ENCODE measurements at regions not wholly inside any gene's neighbourhood (a gene's known extent, or its start where the extent isn't known, plus 50 kb on each side); places are given as distances from the start of the nearest gene placed in this dataset.

DNA sequence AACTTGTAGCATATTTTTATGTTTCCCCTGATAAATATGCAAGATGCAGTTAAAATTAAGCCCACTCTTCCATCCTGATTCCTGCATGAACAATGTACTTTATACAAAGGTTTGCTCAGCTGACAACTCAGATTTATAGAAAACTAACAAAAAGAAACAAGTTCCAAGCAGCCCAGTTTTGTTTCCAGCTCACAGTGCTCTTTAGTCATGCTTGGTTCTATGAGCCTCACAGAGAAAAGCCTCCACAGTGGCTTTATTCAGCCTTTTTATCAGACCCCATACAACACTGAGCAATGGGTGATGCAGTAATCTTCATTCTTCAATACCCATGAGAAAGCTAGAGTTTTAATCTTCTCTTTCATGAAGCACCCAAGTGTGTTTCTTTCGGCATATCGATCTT is 329.6 kb downstream of the SLCO4C1 start:
- no peak for ATAC-seq
- in situ Hi-C loops (cut with HindIII; ENCODE audit: low pct_unique_long_range_greater_than_20kb, low sequenced_read_pairs) = no loop called here
- CTCF ChIA-PET = no interaction called here

DNA sequence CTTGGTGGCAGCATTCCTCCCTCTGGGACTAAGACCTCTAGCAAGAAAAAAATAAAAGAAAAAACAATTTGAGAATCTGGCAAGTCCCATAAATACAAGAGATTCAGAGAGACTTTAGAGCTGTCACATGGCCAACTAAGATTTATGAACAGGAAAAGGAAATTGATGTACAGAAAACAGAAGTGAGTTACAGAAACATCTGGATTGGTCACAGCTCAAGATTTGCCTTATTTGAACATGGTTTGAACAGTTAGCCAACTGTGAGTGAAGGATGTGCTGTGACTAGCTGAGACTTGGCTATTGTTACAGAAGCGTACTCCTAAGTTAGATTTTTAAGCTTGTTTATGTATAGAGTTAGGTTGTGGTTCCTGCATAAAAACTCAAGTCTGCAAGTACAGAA is 340.2 kb downstream of the SLCO4C1 start:
- intact Hi-C loops (cut with micrococcal nuclease; ENCODE audit: unreplicated experiment) (no loop called here), in situ Hi-C loops (cut with HindIII; ENCODE audit: low pct_unique_long_range_greater_than_20kb, low sequenced_read_pairs) (no loop called here)
- no peaks in the 10 kb centered on the region for H3K4me1 ChIP-seq (ENCODE audit: control insufficient read depth, insufficient read depth, low read length)
- H3K27me3 ChIP-seq (ENCODE audit: control insufficient read depth, insufficient read depth, low read length) = no peaks in the 10 kb centered on the region
- no peak overlapping the region for H3K4me3 ChIP-seq (ENCODE audit: low read depth in 2 of 2, low read length in 2 of 2)
- ChIA-PET CTCF (no interaction called here), POLR2A (no interaction called here)
- BruUV-seq (replicated peaks) = no TSS peak
- no peak overlapping the region for H3K27ac ChIP-seq (ENCODE audit: low read length)
- DNase-seq (ENCODE audit: low read depth, low spot score) (no peak), ATAC-seq (no peak)
- H3K36me3 ChIP-seq (ENCODE audit: control insufficient read depth, insufficient read depth, low read length) = no peaks in the 10 kb centered on the region
- no peak for TF ChIP-seq POLR2AphosphoS5 (IDR thresholded peaks at IDR 0.05; ENCODE audit: low read depth, low read length)
- no peaks in the 10 kb centered on the region for H3K9me3 ChIP-seq (ENCODE audit: control insufficient read depth, insufficient read depth, low read depth, low read length)

More for the DNA sequence above, 329.6 kb downstream of the SLCO4C1 start:
- H3K27me3 ChIP-seq (ENCODE audit: control insufficient read depth, insufficient read depth, low read length) = no peaks in the 10 kb centered on the region
- H3K9me3 ChIP-seq (ENCODE audit: control insufficient read depth, insufficient read depth, low read depth, low read length) = no peaks in the 10 kb centered on the region
- H3K36me3 ChIP-seq (ENCODE audit: control insufficient read depth, insufficient read depth, low read length) = no peaks in the 10 kb centered on the region
- intact Hi-C loops (cut with micrococcal nuclease; ENCODE audit: unreplicated experiment) = no loop called here
- no peak for TF ChIP-seq CTCF (IDR thresholded peaks at IDR 0.05)
- no peak for TF ChIP-seq TCF7L2 (IDR thresholded peaks at IDR 0.05; ENCODE audit: low read depth, low read length)
- TF ChIP-seq, protein P1, sequence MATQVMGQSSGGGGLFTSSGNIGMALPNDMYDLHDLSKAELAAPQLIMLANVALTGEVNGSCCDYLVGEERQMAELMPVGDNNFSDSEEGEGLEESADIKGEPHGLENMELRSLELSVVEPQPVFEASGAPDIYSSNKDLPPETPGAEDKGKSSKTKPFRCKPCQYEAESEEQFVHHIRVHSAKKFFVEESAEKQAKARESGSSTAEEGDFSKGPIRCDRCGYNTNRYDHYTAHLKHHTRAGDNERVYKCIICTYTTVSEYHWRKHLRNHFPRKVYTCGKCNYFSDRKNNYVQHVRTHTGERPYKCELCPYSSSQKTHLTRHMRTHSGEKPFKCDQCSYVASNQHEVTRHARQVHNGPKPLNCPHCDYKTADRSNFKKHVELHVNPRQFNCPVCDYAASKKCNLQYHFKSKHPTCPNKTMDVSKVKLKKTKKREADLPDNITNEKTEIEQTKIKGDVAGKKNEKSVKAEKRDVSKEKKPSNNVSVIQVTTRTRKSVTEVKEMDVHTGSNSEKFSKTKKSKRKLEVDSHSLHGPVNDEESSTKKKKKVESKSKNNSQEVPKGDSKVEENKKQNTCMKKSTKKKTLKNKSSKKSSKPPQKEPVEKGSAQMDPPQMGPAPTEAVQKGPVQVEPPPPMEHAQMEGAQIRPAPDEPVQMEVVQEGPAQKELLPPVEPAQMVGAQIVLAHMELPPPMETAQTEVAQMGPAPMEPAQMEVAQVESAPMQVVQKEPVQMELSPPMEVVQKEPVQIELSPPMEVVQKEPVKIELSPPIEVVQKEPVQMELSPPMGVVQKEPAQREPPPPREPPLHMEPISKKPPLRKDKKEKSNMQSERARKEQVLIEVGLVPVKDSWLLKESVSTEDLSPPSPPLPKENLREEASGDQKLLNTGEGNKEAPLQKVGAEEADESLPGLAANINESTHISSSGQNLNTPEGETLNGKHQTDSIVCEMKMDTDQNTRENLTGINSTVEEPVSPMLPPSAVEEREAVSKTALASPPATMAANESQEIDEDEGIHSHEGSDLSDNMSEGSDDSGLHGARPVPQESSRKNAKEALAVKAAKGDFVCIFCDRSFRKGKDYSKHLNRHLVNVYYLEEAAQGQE (IDR thresholded peaks at IDR 0.05; ENCODE audit: insufficient read depth in 1 of 2, low read depth in 2 of 2, low read length in 1 of 2) = no peak
- TF ChIP-seq POLR2AphosphoS5 (IDR thresholded peaks at IDR 0.05; ENCODE audit: low read depth, low read length) = no peak
- no peak for TF ChIP-seq SIN3A (IDR thresholded peaks at IDR 0.05; ENCODE audit: borderline replicate concordance, insufficient read depth, low read depth, low read length)
- H3K4me3 ChIP-seq (ENCODE audit: low read depth in 2 of 2, low read length in 2 of 2) = no peak overlapping the region
- BruUV-seq (replicated peaks) = no TSS peak
- no peak overlapping the region for H3K27ac ChIP-seq (ENCODE audit: low read length)
- DNase-seq (ENCODE audit: low read depth, low spot score) = no peak
- no peaks in the 10 kb centered on the region for H3K4me1 ChIP-seq (ENCODE audit: control insufficient read depth, insufficient read depth, low read length)
- POLR2A ChIA-PET = no interaction called here

- intact Hi-C loops (cut with micrococcal nuclease; ENCODE audit: unreplicated experiment) = no loop called here
- no peak overlapping the region for H3K4me3 ChIP-seq (ENCODE audit: low read depth in 2 of 2, low read length in 2 of 2)
- ATAC-seq = no peak
- ChIA-PET POLR2A (no interaction called here), CTCF (no interaction called here)
- in situ Hi-C loops (cut with HindIII; ENCODE audit: low pct_unique_long_range_greater_than_20kb, low sequenced_read_pairs) = no loop called here
- no TSS peak for BruUV-seq (replicated peaks)
- no peak overlapping the region for H3K27ac ChIP-seq (ENCODE audit: low read length)
- no peaks in the 10 kb centered on the region for H3K4me1 ChIP-seq (ENCODE audit: control insufficient read depth, insufficient read depth, low read length)
- H3K9me3 ChIP-seq (ENCODE audit: control insufficient read depth, insufficient read depth, low read depth, low read length) = no peaks in the 10 kb centered on the region
- DNase-seq (ENCODE audit: low read depth, low spot score) = no peak
- no peaks in the 10 kb centered on the region for H3K27me3 ChIP-seq (ENCODE audit: control insufficient read depth, insufficient read depth, low read length)
- TF ChIP-seq POLR2AphosphoS5 (IDR thresholded peaks at IDR 0.05; ENCODE audit: low read depth, low read length) (no peak), SIN3A (IDR thresholded peaks at IDR 0.05; ENCODE audit: borderline replicate concordance, insufficient read depth, low read depth, low read length) (no peak), CTCF (IDR thresholded peaks at IDR 0.05) (no peak)
- TF ChIP-seq, protein P1 (IDR thresholded peaks at IDR 0.05; ENCODE audit: insufficient read depth in 1 of 2, low read depth in 2 of 2, low read length in 1 of 2) = no peak
- no peaks in the 10 kb centered on the region; the same call in 1 of the 2 replicates for H3K36me3 ChIP-seq (ENCODE audit: control insufficient read depth, insufficient read depth, low read length)
Observed at GRCh38 chr5:101950019-101950418, 346.1 kb downstream of the SLCO4C1 start.
